ENCODE measurements at regions not wholly inside any gene's neighbourhood (a gene's known extent, or its start where the extent isn't known, plus 50 kb on each side); places are given as distances from the start of the nearest gene placed in this dataset.
"Not testable (repeated sequence)": the region's sequence is repeated elsewhere in the genome, so short reads cannot be mapped to it uniquely, and the experiment has no call there.

- Histone ChIP-seq H3K4me1 (ENCODE audit: control insufficient read depth, low read depth, low read length) (no peaks in the 10 kb centered on the region), H3K4ac (ENCODE audit: low read depth, low read length) (no peak overlapping the region), H3K27ac (ENCODE audit: low read depth, low read length) (no peak overlapping the region), H2BK15ac (replicated peaks; ENCODE audit: low read depth) (no peak overlapping the region), H2BK5ac (ENCODE audit: low read length) (no peak overlapping the region), H3K79me1 (ENCODE audit: low read length) (no peaks in the 10 kb centered on the region), H3K36me3 (ENCODE audit: control insufficient read depth, insufficient read depth, low read length) (no peaks in the 10 kb centered on the region), H4K5ac (ENCODE audit: low read length) (no peak overlapping the region), H3K4me2 (ENCODE audit: low read length) (no peak overlapping the region), H3K9ac (ENCODE audit: low read length) (no peak overlapping the region), H3K18ac (ENCODE audit: low read length) (no peak overlapping the region), H2AK5ac (ENCODE audit: low read length) (no peak overlapping the region), H3K56ac (ENCODE audit: low read length) (no peak overlapping the region), H3K27me3 (ENCODE audit: insufficient read depth, low read length, poor library complexity) (no peaks in the 10 kb centered on the region), H3K23ac (ENCODE audit: low read length) (no peak overlapping the region), H2BK120ac (ENCODE audit: low read depth, low read length) (no peak overlapping the region), H3K4me3 (ENCODE audit: low read length) (no peak overlapping the region), H3K79me2 (ENCODE audit: control insufficient read depth, insufficient read depth, low read length) (no peaks in the 10 kb centered on the region), H4K8ac (ENCODE audit: low read depth, low read length) (no peak overlapping the region)
- no peak for DNase-seq
- WGBS (ENCODE audit: extremely low coverage, insufficient coverage, low lambda C conversion rate): 100% methylated on average over 1 of the region's 4 CpGs
Observed at GRCh38 chr3:171526146-171526545, 65.9 kb upstream of the TNIK start.

- WGBS (ENCODE audit: extremely low coverage, insufficient coverage, low lambda C conversion rate): no CpG with 5 or more reads among the region's 6 CpGs
- Histone ChIP-seq H3K27me3 (ENCODE audit: insufficient read depth, low read length, poor library complexity) (no peaks in the 10 kb centered on the region), H3K4ac (ENCODE audit: low read depth, low read length) (no peak overlapping the region), H3K18ac (ENCODE audit: low read length) (no peak overlapping the region), H3K27ac (ENCODE audit: low read depth, low read length) (no peak overlapping the region), H3K4me2 (ENCODE audit: low read length) (no peak overlapping the region), H3K79me1 (ENCODE audit: low read length) (no peaks in the 10 kb centered on the region), H3K56ac (ENCODE audit: low read length) (no peak overlapping the region), H3K36me3 (ENCODE audit: control insufficient read depth, insufficient read depth, low read length) (no peaks in the 10 kb centered on the region), H3K23ac (ENCODE audit: low read length) (no peak overlapping the region), H3K4me3 (ENCODE audit: low read length) (no peak overlapping the region), H3K9ac (ENCODE audit: low read length) (no peak overlapping the region), H4K8ac (ENCODE audit: low read depth, low read length) (no peak overlapping the region), H3K4me1 (ENCODE audit: control insufficient read depth, low read depth, low read length) (no peaks in the 10 kb centered on the region), H4K5ac (ENCODE audit: low read length) (no peak overlapping the region), H2BK5ac (ENCODE audit: low read length) (no peak overlapping the region), H2AK5ac (ENCODE audit: low read length) (no peak overlapping the region), H3K79me2 (ENCODE audit: control insufficient read depth, insufficient read depth, low read length) (no peaks in the 10 kb centered on the region), H2BK15ac (replicated peaks; ENCODE audit: low read depth) (no peak overlapping the region), H2BK120ac (ENCODE audit: low read depth, low read length) (no peak overlapping the region)
- DNase-seq: no peak
Observed at GRCh38 chr3:171525437-171525836, 65.2 kb upstream of the TNIK start.

- Histone ChIP-seq H3K27ac (ENCODE audit: low read depth, low read length) (no peak overlapping the region), H2AK5ac (ENCODE audit: low read length) (no peak overlapping the region), H3K79me1 (ENCODE audit: low read length) (no peaks in the 10 kb centered on the region), H3K23ac (ENCODE audit: low read length) (no peak overlapping the region), H3K79me2 (ENCODE audit: control insufficient read depth, insufficient read depth, low read length) (no peaks in the 10 kb centered on the region), H2BK120ac (ENCODE audit: low read depth, low read length) (no peak overlapping the region), H3K36me3 (ENCODE audit: control insufficient read depth, insufficient read depth, low read length) (no peaks in the 10 kb centered on the region), H4K8ac (ENCODE audit: low read depth, low read length) (no peak overlapping the region), H3K27me3 (ENCODE audit: insufficient read depth, low read length, poor library complexity) (no peaks in the 10 kb centered on the region), H4K5ac (ENCODE audit: low read length) (no peak overlapping the region), H3K56ac (ENCODE audit: low read length) (no peak overlapping the region), H3K4ac (ENCODE audit: low read depth, low read length) (no peak overlapping the region), H3K9ac (ENCODE audit: low read length) (no peak overlapping the region), H3K4me1 (ENCODE audit: control insufficient read depth, low read depth, low read length) (no peaks in the 10 kb centered on the region), H3K4me2 (ENCODE audit: low read length) (no peak overlapping the region), H2BK5ac (ENCODE audit: low read length) (no peak overlapping the region), H3K4me3 (ENCODE audit: low read length) (no peak overlapping the region), H2BK15ac (replicated peaks; ENCODE audit: low read depth) (no peak overlapping the region), H3K18ac (ENCODE audit: low read length) (no peak overlapping the region)
- no peak for DNase-seq
- WGBS (ENCODE audit: extremely low coverage, insufficient coverage, low lambda C conversion rate): no CpG with 5 or more reads among the region's 4 CpGs
Observed at GRCh38 chr3:171524921-171525310, 64.7 kb upstream of the TNIK start.

GRCh38 chr3:171522651-171523050, 62.4 kb upstream of the TNIK start:
- no peak overlapping the region for H3K23ac ChIP-seq (ENCODE audit: low read length)
- H3K36me3 ChIP-seq (ENCODE audit: control insufficient read depth, insufficient read depth, low read length): no peaks in the 10 kb centered on the region
- no peak overlapping the region for H3K4me2 ChIP-seq (ENCODE audit: low read length)
- H2BK120ac ChIP-seq (ENCODE audit: low read depth, low read length): no peak overlapping the region
- DNase-seq: no peak
- H3K79me2 ChIP-seq (ENCODE audit: control insufficient read depth, insufficient read depth, low read length): no peaks in the 10 kb centered on the region
- H3K4me1 ChIP-seq (ENCODE audit: control insufficient read depth, low read depth, low read length): no peaks in the 10 kb centered on the region
- no peak overlapping the region for H3K4me3 ChIP-seq (ENCODE audit: low read length)
- no peak overlapping the region for H2BK5ac ChIP-seq (ENCODE audit: low read length)
- H3K27ac ChIP-seq (ENCODE audit: low read depth, low read length): no peak overlapping the region
- WGBS (ENCODE audit: extremely low coverage, insufficient coverage, low lambda C conversion rate): no CpG with 5 or more reads among the region's 4 CpGs
- H2AK5ac ChIP-seq (ENCODE audit: low read length): no peak overlapping the region
- no peak overlapping the region for H3K9ac ChIP-seq (ENCODE audit: low read length)
- H4K8ac ChIP-seq (ENCODE audit: low read depth, low read length): no peak overlapping the region
- no peak overlapping the region for H4K5ac ChIP-seq (ENCODE audit: low read length)
- no peaks in the 10 kb centered on the region for H3K79me1 ChIP-seq (ENCODE audit: low read length)
- H3K27me3 ChIP-seq (ENCODE audit: insufficient read depth, low read length, poor library complexity): no peaks in the 10 kb centered on the region
- H2BK15ac ChIP-seq (replicated peaks; ENCODE audit: low read depth): no peak overlapping the region
- no peak overlapping the region for H3K4ac ChIP-seq (ENCODE audit: low read depth, low read length)
- H3K18ac ChIP-seq (ENCODE audit: low read length): no peak overlapping the region
- H3K56ac ChIP-seq (ENCODE audit: low read length): no peak overlapping the region

GRCh38 chr3:171519423-171519822, 59.2 kb upstream of the TNIK start:
- H2BK5ac ChIP-seq (ENCODE audit: low read length); H3K27me3 ChIP-seq (ENCODE audit: insufficient read depth, low read length, poor library complexity); H3K4me1 ChIP-seq (ENCODE audit: control insufficient read depth, low read depth, low read length); DNase-seq; H3K4ac ChIP-seq (ENCODE audit: low read depth, low read length); H3K4me3 ChIP-seq (ENCODE audit: low read length); H3K56ac ChIP-seq (ENCODE audit: low read length); H3K4me2 ChIP-seq (ENCODE audit: low read length); H3K79me1 ChIP-seq (ENCODE audit: low read length); H3K9ac ChIP-seq (ENCODE audit: low read length); H4K8ac ChIP-seq (ENCODE audit: low read depth, low read length); H2BK120ac ChIP-seq (ENCODE audit: low read depth, low read length); H3K18ac ChIP-seq (ENCODE audit: low read length); H3K79me2 ChIP-seq (ENCODE audit: control insufficient read depth, insufficient read depth, low read length); H3K23ac ChIP-seq (ENCODE audit: low read length); H2AK5ac ChIP-seq (ENCODE audit: low read length); H3K27ac ChIP-seq (ENCODE audit: low read depth, low read length); H3K36me3 ChIP-seq (ENCODE audit: control insufficient read depth, insufficient read depth, low read length); H4K5ac ChIP-seq (ENCODE audit: low read length); H2BK15ac ChIP-seq (replicated peaks; ENCODE audit: low read depth): not testable (repeated sequence)
- whole genome bisulfite sequencing (ENCODE audit: extremely low coverage, insufficient coverage, low lambda C conversion rate): no CpG with 5 or more reads among the region's 2 CpGs

GRCh38 chr3:171516765-171517164, 56.6 kb upstream of the TNIK start:
- no peaks in the 10 kb centered on the region for H3K79me1 ChIP-seq (ENCODE audit: low read length)
- no peak overlapping the region for H2AK5ac ChIP-seq (ENCODE audit: low read length)
- H3K4ac ChIP-seq (ENCODE audit: low read depth, low read length): no peak overlapping the region
- no CpG with 5 or more reads among the region's 2 CpGs for WGBS (ENCODE audit: extremely low coverage, insufficient coverage, low lambda C conversion rate)
- H3K79me2 ChIP-seq (ENCODE audit: control insufficient read depth, insufficient read depth, low read length): no peaks in the 10 kb centered on the region
- H3K23ac ChIP-seq (ENCODE audit: low read length): no peak overlapping the region
- no peak overlapping the region for H4K8ac ChIP-seq (ENCODE audit: low read depth, low read length)
- no peaks in the 10 kb centered on the region for H3K36me3 ChIP-seq (ENCODE audit: control insufficient read depth, insufficient read depth, low read length)
- H4K5ac ChIP-seq (ENCODE audit: low read length): no peak overlapping the region
- peaks cover under 1% of the 10 kb centered on the region for H3K4me1 ChIP-seq (ENCODE audit: control insufficient read depth, low read depth, low read length)
- H2BK15ac ChIP-seq (replicated peaks; ENCODE audit: low read depth): no peak overlapping the region
- H3K4me3 ChIP-seq (ENCODE audit: low read length): no peak overlapping the region
- H2BK5ac ChIP-seq (ENCODE audit: low read length): no peak overlapping the region
- H3K18ac ChIP-seq (ENCODE audit: low read length): no peak overlapping the region
- no peak overlapping the region for H3K56ac ChIP-seq (ENCODE audit: low read length)
- no peak overlapping the region for H3K9ac ChIP-seq (ENCODE audit: low read length)
- no peaks in the 10 kb centered on the region for H3K27me3 ChIP-seq (ENCODE audit: insufficient read depth, low read length, poor library complexity)
- no peak for DNase-seq
- no peak overlapping the region for H3K4me2 ChIP-seq (ENCODE audit: low read length)
- H3K27ac ChIP-seq (ENCODE audit: low read depth, low read length): no peak overlapping the region
- no peak overlapping the region for H2BK120ac ChIP-seq (ENCODE audit: low read depth, low read length)

Measured in mesendoderm (in vitro differentiated cells).